Lower leg skin (tissue), 3 donors: ENCODE measurements at regions not wholly inside any gene's neighbourhood (a gene's known extent, or its start where the extent isn't known, plus 50 kb on each side); places are given as distances from the start of the nearest gene placed in this dataset.

Experiments used
- CTCF ChIP-seq, 3 donors: fragments of 450-650 bp; IDR thresholded peaks; one replicate each; pipeline ENCODE4 v1.5.1; 2016; ENCODE audit warnings: antibody characterized with exemption in 3 of 3, mild to moderate bottlenecking in 3 of 3, moderate library complexity in 2 of 3
- POLR2A ChIP-seq, 2 donors: fragments of 450-650 bp; IDR thresholded peaks; one replicate each; pipeline ENCODE4 v1.6.1; 2016 to 2017; ENCODE audit warnings: antibody characterized with exemption in 2 of 2, mild to moderate bottlenecking in 1 of 2, moderate library complexity in 1 of 2

- no peak for TF ChIP-seq CTCF (IDR thresholded peaks at IDR 0.05)
- no peak for TF ChIP-seq POLR2A (IDR thresholded peaks at IDR 0.05)
Observed at GRCh38 chr3:160049565-160049964, 60.9 kb downstream of the IL12A start.
